Right lobe of liver (tissue), 6 donors: ENCODE measurements at regions not wholly inside any gene's neighbourhood (a gene's known extent, or its start where the extent isn't known, plus 50 kb on each side); places are given as distances from the start of the nearest gene placed in this dataset.

Source experiments
- ATAC-seq, 4 donors: fragments of 200-7000 bp; cut with Tn5 transposase; one replicate each; pipeline ENCODE4 v1.9.1; 2020; ENCODE audit warnings: mild to moderate bottlenecking in 4 of 4, moderate library complexity in 4 of 4
- DNase-seq, 3 donors: peaks; one replicate each; pipeline ENCODE4 v3.0.0-alpha.2; 2020
- H3K27ac ChIP-seq, 3 donors: fragments of 200-600 bp; one replicate each; pipeline ENCODE4 v1.8.0; 2022
- H3K27me3 ChIP-seq, 2 donors: fragments of 200-600 bp; one replicate each; pipeline ENCODE4 v1.8.0; 2022
- H3K36me3 ChIP-seq, 4 donors: fragments of 200-600 bp; sonication (generic) in 1 of 4; one replicate each; pipeline versions ENCODE4 v1.5.1 to v1.8.0; 2017 to 2022; ENCODE audit warnings: control low read depth in 1 of 4
- H3K4me1 ChIP-seq, 4 donors: fragments of 200-600 bp; sonication (generic) in 1 of 4; one replicate each; pipeline versions ENCODE4 v1.5.1 to v1.8.0; 2017 to 2022; ENCODE audit warnings: control low read depth in 1 of 4
- H3K4me3 ChIP-seq, 3 donors: fragments of 200-600 bp; one replicate each; pipeline ENCODE4 v1.8.0; 2022
- H3K9me3 ChIP-seq, 4 donors: fragments of 200-600 bp; sonication (generic) in 1 of 4; one replicate each; pipeline versions ENCODE4 v1.5.1 to v1.8.0; 2017 to 2022; ENCODE audit warnings: control low read depth in 1 of 4
- POLR2A ChIP-seq: fragments of 450-650 bp; IDR thresholded peaks from one replicate; pipeline ENCODE4 v1.6.1; 2017; ENCODE audit warnings: antibody characterized with exemption, mild to moderate bottlenecking
- WGBS: methylation state at CpG from one replicate; pipeline ENCODE4 v1.1.6; 2018; ENCODE audit warnings: low coverage, low lambda C conversion rate; ENCODE audit not compliant: insufficient coverage; ENCODE audit errors: missing lambda C conversion rate; 5-methylcytosine and 5-hydroxymethylcytosine counted together
- intact Hi-C, 2 donors: fragments of 100-400 bp; cut with DNase I; formaldehyde crosslinking; loops; one replicate each; pipeline versions ENCODE4 v1.11.2 to v1.14.1; 2022
- TF ChIP-seq, protein P1 (sequence below), 4 donors: fragments of 200-600 bp in 3 of 4; fragments of 450-650 bp in 1 of 4; IDR thresholded peaks; one replicate each; pipeline versions ENCODE4 v1.5.1 to v1.8.0; 2016 to 2022; ENCODE audit warnings: antibody characterized with exemption in 4 of 4, mild to moderate bottlenecking in 2 of 4
- donor health status: DM: no; HTN: yes; CAD: no.
- donor health status: DM: no; HTN: no; CAD: no.
- donor health status: DM: no; HTN: no; CAD: no.
- donor health status: DM: no; HTN: yes; CAD: no.
- donor health status: DM: no; HTN: yes; CAD: no.

DNA sequence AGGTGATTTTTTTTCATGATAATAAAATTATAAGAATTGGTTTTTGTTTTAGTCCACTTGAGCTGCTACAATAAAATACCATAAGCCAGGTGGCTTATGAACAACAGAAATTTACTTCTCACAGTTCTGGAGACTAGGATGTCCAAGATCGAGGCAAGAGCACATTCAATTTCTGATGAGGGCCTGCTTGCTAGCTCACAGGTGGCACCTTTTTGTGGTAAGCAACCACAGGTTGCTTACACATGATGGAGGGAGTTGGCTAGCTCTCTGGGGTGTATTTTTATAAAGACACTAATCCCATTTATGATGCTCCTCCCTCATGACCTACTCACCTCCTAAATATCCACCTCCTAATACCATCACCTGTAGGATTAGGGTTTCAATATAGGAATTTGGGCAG, 1248.5 kb upstream of the TENM3 start:
- Histone ChIP-seq H3K36me3 (no peaks in the 10 kb centered on the region), H3K27ac (no peak overlapping the region), H3K4me3 (no peak overlapping the region), H3K27me3 (no peaks in the 10 kb centered on the region), H3K9me3 (no peaks in the 10 kb centered on the region), H3K4me1 (no peaks in the 10 kb centered on the region)
- ATAC-seq (no peak), DNase-seq (no peak)
- intact Hi-C loops = no loop called here
- WGBS = 46% methylated on average over 1 of the region's 1 CpG
- TF ChIP-seq, protein P1, sequence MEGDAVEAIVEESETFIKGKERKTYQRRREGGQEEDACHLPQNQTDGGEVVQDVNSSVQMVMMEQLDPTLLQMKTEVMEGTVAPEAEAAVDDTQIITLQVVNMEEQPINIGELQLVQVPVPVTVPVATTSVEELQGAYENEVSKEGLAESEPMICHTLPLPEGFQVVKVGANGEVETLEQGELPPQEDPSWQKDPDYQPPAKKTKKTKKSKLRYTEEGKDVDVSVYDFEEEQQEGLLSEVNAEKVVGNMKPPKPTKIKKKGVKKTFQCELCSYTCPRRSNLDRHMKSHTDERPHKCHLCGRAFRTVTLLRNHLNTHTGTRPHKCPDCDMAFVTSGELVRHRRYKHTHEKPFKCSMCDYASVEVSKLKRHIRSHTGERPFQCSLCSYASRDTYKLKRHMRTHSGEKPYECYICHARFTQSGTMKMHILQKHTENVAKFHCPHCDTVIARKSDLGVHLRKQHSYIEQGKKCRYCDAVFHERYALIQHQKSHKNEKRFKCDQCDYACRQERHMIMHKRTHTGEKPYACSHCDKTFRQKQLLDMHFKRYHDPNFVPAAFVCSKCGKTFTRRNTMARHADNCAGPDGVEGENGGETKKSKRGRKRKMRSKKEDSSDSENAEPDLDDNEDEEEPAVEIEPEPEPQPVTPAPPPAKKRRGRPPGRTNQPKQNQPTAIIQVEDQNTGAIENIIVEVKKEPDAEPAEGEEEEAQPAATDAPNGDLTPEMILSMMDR (IDR thresholded peaks at IDR 0.05) = no peak
- no peak for TF ChIP-seq POLR2A

DNA sequence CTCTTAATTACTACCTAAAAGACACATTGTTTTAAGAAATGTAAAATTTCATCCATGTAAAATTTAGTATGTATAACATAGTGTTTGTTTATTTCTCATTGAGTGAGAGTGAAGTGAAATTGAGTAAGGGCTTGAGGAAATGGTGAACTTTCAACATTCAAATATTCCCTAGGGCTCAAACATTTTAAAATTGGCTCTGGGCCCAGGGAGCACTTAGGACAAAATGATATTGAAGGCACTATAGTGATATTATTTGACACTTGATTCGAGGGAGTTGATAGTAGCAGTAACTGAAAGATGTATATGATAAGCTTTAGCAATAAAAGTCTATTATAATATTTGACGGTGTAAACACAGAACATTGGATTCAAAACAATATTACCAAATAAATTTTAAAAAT, 1244.0 kb upstream of the TENM3 start:
- no peaks in the 10 kb centered on the region for H3K9me3 ChIP-seq
- no peak overlapping the region for H3K27ac ChIP-seq
- DNase-seq = no peak
- H3K4me1 ChIP-seq = no peaks in the 10 kb centered on the region
- TF ChIP-seq, protein P1 (IDR thresholded peaks at IDR 0.05) = no peak
- TF ChIP-seq POLR2A = no peak
- H3K4me3 ChIP-seq = no peak overlapping the region
- no peaks in the 10 kb centered on the region for H3K27me3 ChIP-seq
- WGBS = 21% methylated on average over 2 of the region's 2 CpGs
- intact Hi-C loops = no loop called here
- H3K36me3 ChIP-seq = no peaks in the 10 kb centered on the region
- ATAC-seq = no peak

DNA sequence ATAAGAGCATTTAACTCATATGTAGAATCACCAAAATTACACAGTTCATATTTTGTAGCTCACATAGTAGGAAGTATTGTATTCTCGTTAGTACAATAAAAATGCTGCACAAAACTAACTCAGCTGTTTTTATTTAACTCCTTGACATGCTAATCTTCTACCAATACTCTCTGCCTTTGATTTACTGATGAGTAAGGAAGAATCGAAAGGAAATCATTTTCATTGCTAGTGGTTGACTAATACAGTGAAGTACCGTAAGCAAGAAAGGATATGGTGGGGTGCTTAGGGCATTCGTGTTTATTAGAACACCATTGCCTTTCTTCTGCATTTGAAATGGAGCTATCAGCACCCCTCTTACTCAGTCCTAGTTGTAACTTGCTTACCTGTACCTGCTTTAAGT, 1239.1 kb upstream of the TENM3 start:
- no peak for TF ChIP-seq POLR2A
- TF ChIP-seq, protein P1 (IDR thresholded peaks at IDR 0.05) = no peak
- H3K27me3 ChIP-seq = no peaks in the 10 kb centered on the region
- no peaks in the 10 kb centered on the region for H3K36me3 ChIP-seq
- intact Hi-C loops = no loop called here
- no peak overlapping the region for H3K27ac ChIP-seq
- H3K4me1 ChIP-seq = no peaks in the 10 kb centered on the region
- no peak overlapping the region for H3K4me3 ChIP-seq
- DNase-seq = no peak
- WGBS = 56% methylated on average over 4 of the region's 4 CpGs
- no peak for ATAC-seq
- H3K9me3 ChIP-seq = no peaks in the 10 kb centered on the region

DNA sequence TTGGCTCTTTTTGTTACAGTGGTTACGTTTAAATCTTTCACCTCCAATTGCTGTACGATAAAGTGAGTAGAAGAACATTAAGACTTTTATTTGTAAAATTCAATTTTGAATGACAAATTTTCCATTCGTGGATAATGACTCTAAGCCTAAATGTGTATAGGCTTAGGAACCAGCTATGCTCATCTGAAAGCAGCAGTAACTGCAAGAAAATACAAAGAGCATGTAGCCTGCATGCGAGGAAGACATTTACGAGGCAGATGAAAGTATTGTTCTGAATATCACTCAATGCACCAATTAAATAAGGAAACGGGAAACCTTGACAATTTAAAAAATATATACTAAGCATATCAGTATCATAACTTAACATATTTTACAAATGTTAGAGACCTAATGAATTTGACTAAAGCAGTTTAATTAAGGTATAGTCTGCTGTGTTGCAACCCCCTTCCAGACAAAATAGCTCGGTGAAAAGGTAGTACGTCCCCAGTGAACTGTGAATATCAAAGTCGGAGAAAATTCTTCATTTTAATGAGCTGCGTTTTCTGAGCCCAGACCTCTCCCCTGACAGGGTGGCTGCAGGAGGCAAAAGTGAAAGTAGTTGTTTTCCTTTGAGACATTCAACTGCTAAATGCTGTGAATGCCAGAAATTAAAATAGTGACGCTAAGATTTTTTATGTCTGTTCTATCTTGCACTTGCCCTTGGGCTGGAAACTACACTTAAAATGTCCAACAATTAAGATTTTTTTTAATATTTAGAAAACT, 1236.5 kb upstream of the TENM3 start:
- Histone ChIP-seq H3K36me3 (no peaks in the 10 kb centered on the region), H3K27me3 (no peaks in the 10 kb centered on the region), H3K9me3 (no peaks in the 10 kb centered on the region), H3K4me3 (peak overlapping the region in 1 of 3 donors; percentile 4), H3K4me1 (no peaks in the 10 kb centered on the region), H3K27ac (no peak overlapping the region)
- ATAC-seq (peak in 1 of 4 donors; percentile 12), DNase-seq (no peak)
- intact Hi-C loops = no loop called here
- WGBS = 28% methylated on average over 11 of the region's 11 CpGs
- TF ChIP-seq, protein P1 (IDR thresholded peaks at IDR 0.05) = no peak
- no peak for TF ChIP-seq POLR2A
